Activated CD4-positive, CD25-positive, alpha-beta regulatory T cell (primary cell): ENCODE measurements at regions not wholly inside any gene's neighbourhood (a gene's known extent, or its start where the extent isn't known, plus 50 kb on each side); places are given as distances from the start of the nearest gene placed in this dataset.

ENCODE experiments used
- DNase-seq, 4 experiments: peaks; one replicate each; lab custom pipeline; 2025; lab: John Stamatoyannopoulos, UW

DNA sequence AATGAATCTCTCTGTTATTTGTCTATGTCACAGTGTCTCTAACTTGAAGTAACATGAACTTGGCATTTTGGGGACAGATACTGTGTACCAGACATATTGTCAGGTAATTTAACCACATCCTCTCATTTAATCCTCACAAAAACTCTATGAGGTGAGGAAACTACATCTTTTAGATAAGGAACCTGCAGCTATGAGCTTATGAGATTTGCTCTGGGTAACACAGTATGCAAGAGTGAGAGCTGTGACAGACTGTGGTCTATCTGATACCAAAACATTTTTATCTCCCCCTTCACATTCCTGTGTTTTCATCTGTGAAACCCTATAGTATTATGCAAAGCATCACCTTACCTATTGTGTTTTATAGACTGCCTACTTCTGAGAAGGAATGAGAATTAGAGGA, 58.4 kb upstream of the HS3ST1 start:
- DNase-seq: no peak

DNA sequence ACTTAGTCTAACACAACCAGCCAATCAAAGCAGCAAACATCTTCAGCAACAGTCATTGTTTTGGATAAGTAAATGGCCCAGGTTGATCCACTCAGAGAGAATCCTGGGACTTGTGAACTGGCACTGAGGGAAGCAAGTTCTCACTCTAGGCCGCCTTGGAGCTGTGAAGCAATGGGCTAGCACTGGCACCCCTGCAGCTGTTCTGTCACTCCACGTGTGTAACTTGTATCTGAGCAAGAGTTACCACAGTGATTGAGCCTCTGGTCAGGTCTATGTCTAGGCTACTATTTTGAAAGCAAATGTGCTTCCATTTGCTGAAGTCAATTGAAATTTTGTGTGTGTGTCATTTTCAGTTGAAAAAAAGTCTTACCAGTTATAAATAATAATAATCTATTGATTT, 57.2 kb upstream of the HS3ST1 start:
- DNase-seq: no peak

DNA sequence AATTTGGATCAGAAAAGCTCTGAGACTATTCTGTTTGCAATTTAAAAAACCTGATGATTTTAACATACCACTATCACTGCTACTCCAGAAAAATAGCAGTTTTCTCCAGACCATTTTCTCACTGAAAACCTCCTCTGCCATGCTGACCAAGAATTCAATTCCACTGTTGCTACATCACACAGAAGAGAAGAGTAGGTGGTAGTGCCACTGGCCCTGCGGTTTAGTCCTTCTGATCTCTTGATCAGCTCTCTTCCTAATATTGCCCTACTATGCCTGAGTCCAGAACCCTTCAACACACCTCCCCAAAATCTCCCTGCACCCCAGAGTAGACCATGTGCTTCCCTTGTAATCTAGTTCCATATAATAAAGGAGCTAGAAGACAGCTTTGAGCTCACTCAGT, 55.8 kb upstream of the HS3ST1 start:
- DNase-seq: no peak

DNA sequence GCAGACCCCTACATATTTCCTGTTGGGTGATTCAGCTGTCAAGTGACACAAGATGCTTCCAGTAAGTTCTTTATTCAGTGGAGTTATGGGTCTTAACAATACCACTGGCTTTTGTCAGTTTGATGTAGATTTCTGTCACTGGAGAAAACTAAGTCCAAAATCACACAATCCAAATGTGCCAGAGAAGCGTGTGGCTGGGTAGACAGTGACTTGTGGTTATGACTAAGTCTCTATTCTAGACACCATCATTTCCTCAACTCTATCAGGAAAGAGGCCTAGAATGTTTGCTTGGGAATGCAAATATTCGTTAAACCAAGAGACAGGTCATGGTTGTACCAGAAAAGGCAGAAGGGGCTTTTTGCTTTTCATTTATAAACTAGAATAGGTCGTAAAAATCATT, 54.4 kb upstream of the HS3ST1 start:
- DNase-seq: no peak

DNA sequence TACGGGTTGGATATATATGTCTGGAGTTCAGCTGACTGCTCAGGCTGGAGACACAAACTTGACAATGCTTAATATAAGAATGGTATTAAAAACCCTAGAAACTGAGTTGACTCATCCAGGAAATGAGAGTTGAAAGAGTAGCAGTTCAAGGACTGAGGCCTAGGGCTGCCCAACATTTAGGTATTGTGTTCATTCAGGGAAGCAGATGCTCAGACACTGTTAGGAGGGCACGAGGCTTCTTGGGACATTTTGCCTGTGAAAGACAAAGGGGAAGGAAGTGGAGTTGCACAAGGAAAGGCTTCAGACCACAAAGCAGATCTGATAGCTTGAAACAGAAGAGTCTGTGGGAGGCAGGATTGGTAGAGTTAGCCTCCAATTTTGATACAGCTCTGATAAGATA, 52.0 kb upstream of the HS3ST1 start:
- peak in 2 of 4 experiments; percentile 3 to 4 for DNase-seq
